GM20000 (cell line): ENCODE measurements at regions not wholly inside any gene's neighbourhood (a gene's known extent, or its start where the extent isn't known, plus 50 kb on each side); places are given as distances from the start of the nearest gene placed in this dataset.

Experiments used
- DNase-seq: peaks from one replicate; pipeline ENCODE4 v3.0.0; 2012; ENCODE audit warnings: low spot score
- TF ChIP-seq, protein P1 (sequence below): IDR thresholded peaks from 2 replicates; pipeline ENCODE4 v1.5.1; 2012; ENCODE audit warnings: mild to moderate bottlenecking, control low read depth; ENCODE audit errors: extremely low read depth, missing control alignments

DNA sequence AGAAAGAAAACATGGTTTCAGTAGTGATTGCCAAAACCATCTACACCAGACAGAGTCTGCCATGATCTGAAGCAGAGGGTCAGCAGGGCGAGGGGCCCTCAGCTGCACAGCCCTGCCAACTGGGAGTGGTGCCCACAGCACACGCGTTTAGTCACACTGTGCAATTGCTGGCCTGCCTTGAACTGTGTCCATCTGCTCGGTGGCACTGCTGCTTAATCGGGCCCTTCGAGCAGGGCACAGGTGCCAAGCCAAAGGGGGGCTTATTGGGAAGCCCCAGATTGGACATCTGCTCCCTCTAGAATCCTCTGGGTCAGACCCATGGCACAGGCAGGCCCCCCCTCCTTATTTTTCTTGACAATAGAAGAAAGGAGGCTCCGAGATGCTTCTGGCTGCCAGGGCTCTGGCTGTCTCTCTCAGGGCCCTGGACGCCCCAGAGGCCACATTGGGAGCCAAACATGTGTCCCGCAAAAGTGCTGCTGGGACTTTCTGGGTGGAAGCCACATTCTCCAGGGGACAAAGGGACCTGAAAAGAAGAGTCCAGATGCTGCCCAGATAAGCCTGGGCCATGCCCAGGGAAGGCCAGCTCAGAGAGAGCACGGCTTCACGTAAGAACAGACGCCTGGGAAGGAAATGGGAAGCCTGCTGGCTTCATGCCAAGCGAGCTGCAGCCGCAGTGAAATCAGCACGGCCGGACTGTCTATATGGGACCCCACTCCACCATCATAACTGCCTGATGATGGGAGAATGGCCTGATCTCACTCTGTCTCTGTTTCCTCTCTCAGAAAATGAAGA, 349.2 kb downstream of the GADD45G start:
- DNase-seq: no peak
- TF ChIP-seq, protein P1, sequence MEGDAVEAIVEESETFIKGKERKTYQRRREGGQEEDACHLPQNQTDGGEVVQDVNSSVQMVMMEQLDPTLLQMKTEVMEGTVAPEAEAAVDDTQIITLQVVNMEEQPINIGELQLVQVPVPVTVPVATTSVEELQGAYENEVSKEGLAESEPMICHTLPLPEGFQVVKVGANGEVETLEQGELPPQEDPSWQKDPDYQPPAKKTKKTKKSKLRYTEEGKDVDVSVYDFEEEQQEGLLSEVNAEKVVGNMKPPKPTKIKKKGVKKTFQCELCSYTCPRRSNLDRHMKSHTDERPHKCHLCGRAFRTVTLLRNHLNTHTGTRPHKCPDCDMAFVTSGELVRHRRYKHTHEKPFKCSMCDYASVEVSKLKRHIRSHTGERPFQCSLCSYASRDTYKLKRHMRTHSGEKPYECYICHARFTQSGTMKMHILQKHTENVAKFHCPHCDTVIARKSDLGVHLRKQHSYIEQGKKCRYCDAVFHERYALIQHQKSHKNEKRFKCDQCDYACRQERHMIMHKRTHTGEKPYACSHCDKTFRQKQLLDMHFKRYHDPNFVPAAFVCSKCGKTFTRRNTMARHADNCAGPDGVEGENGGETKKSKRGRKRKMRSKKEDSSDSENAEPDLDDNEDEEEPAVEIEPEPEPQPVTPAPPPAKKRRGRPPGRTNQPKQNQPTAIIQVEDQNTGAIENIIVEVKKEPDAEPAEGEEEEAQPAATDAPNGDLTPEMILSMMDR: no peak

DNA sequence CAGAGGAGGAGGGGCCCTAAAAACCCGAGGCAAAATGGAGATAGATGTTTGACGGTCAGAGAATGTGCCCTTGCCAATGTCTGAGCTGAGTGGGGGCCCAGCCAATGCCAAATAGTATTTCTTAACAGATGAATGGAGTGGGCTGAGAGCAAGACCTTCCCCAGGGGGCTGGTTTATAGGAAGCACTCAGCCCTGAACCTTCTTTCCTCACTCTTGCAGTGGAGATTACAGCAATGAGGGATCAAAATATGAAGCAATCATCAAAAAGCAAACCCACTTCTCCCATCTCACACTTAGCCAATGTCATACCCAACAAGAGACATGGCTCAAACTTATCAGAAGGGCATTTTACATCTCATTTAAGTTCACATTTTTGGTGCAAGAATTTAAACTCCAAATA, 350.3 kb downstream of the GADD45G start:
- no peak for DNase-seq
- TF ChIP-seq, protein P1: no peak

DNA sequence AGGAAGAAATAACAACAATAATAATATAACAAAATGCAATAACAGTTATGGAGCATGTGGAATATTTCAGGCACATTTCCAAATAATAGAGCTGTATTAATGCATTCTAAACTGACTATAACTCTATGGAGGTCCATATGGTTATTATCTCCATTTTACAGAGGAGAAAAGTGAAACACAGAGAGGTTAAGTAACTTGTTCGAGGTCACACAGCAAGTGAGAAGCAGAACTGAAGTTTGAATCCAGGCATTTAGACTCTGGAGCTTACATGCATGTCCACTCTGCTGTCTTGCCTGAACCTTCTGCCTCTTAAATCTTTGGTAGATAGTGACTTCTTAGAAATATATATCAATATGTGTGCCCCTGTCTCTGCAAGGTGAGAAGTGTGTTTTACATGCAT, 350.8 kb downstream of the GADD45G start:
- TF ChIP-seq, protein P1: no peak
- no peak for DNase-seq

DNA sequence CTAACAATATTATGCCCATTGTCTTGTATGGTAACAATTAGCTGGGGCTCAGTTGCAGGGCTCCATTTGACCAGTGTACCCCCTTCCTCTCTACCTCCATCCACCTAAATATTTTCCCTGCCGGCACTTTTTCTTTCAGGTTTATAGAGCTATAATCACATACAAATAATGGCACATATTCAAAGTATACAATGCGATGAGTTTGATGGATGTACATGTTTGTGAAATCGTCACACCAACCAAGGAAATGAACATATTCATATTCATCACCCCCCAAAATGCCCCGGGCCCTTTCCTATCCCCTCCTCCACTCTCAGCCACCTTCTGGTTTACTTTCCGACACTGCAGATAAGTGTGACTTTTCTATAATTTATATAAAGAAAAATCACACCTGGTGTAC, 351.5 kb downstream of the GADD45G start:
- DNase-seq: no peak
- TF ChIP-seq, protein P1: no peak

DNA sequence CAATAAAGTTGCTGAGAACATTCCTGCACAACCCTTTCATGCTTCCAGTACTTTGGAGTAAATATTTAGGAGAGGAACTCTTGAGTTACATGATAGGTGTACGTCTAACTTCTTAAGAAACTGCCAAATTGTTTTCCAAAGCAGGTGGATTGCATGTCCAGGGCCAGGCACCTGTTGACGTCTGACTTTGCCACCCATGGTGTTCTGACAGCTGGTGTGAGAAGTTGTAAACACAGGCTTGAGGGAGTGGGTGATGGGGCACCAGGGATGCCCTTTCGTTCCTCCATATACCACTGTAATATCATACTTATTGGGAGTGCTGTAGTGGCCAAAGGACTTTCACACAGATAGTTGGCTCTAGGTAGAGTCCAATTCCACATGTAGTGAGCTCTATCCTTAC, 352.1 kb downstream of the GADD45G start:
- DNase-seq: no peak
- TF ChIP-seq, protein P1: no peak

DNA sequence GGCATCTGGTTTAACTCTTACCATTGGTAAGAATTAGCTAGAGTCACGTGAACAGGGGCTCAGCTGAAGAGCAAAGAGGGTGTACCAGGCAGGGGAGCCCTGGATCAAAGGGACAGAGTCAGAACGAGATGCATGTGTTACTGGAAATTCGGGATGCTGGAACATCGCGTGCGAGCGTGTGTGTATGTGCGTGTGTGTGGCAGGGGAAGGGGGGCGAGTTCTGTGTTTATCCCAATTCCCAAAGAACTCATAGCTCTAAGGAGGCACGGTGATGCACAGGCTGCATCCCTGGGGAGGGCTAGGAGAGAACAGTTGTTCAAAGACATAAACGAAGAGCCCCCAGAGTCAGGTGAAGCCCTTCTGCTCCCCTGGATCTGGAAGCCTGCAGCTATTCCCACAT, 353.3 kb downstream of the GADD45G start:
- no peak for DNase-seq
- TF ChIP-seq, protein P1: no peak

DNA sequence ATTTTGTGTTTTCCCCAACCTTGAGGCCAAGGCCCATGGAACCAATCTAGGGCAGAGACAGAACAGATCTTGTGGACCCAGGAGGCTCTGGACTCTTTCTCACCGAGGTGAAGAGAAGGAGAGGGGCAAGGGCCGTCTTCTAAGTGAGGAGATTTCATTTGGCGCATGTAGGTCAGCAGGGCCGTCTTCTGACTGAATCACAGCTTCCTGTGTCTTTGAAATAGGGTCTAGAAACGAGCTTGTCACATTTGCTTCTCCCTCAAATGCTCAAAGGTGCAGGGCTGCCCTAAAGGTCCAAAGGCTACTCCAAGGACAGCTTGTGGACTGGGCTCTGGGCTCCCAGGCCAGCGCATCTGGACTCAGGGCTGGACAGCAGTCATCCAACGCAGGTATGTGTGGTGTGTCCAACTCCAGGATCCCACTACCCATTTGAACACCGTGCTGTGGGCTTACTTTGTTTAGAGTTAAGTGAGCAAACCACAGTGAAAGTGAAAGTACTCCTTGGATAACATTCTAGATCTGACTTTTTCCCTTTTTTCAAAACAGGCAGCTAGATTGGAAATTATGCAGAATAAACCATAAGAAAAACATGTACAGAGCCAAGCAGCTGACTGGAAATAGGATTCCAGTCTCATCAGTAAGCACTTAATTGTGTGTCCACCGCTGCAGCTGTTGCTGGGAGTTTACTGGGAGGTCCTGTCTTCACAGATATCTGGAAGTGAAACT, 357.0 kb downstream of the GADD45G start:
- no peak for DNase-seq
- TF ChIP-seq, protein P1: no peak
